Endothelial cell (in vitro differentiated cells): ENCODE measurements at regions not wholly inside any gene's neighbourhood (a gene's known extent, or its start where the extent isn't known, plus 50 kb on each side); places are given as distances from the start of the nearest gene placed in this dataset.

Source experiments
- DNase-seq: peaks from one replicate; pipeline ENCODE4 v3.0.0; 2021; ENCODE audit warnings: low spot score
- H3K27ac Mint-ChIP-seq: one replicate; pipeline ENCODE4 v1.8.0; 2021; ENCODE audit warnings: mixed read lengths, inconsistent platforms; ENCODE audit not compliant: unreplicated experiment
- H3K27me3 Mint-ChIP-seq: one replicate; pipeline ENCODE4 v1.8.0; 2021; ENCODE audit warnings: mild to moderate bottlenecking, moderate library complexity, mixed read lengths, inconsistent platforms; ENCODE audit not compliant: unreplicated experiment
- H3K36me3 Mint-ChIP-seq: one replicate; pipeline ENCODE4 v1.8.0; 2021; ENCODE audit warnings: mild to moderate bottlenecking, low read depth, mixed read lengths, inconsistent platforms; ENCODE audit not compliant: unreplicated experiment
- H3K4me1 Mint-ChIP-seq: one replicate; pipeline ENCODE4 v1.8.0; 2021; ENCODE audit warnings: mild to moderate bottlenecking, mixed read lengths, inconsistent platforms; ENCODE audit not compliant: unreplicated experiment
- H3K4me3 Mint-ChIP-seq: one replicate; pipeline ENCODE4 v1.8.0; 2021; ENCODE audit warnings: mild to moderate bottlenecking, mixed read lengths, inconsistent platforms; ENCODE audit not compliant: unreplicated experiment
- H3K9me3 Mint-ChIP-seq: one replicate; pipeline ENCODE4 v1.8.0; 2021; ENCODE audit warnings: mixed read lengths, inconsistent platforms; ENCODE audit not compliant: unreplicated experiment
- TF ChIP-seq, protein P1 (sequence below): fragments of 200-600 bp; sonication (generic); IDR thresholded peaks from one replicate; pipeline ENCODE4 v1.5.0; 2021; ENCODE audit warnings: antibody characterized with exemption; ENCODE audit not compliant: unreplicated experiment

DNA sequence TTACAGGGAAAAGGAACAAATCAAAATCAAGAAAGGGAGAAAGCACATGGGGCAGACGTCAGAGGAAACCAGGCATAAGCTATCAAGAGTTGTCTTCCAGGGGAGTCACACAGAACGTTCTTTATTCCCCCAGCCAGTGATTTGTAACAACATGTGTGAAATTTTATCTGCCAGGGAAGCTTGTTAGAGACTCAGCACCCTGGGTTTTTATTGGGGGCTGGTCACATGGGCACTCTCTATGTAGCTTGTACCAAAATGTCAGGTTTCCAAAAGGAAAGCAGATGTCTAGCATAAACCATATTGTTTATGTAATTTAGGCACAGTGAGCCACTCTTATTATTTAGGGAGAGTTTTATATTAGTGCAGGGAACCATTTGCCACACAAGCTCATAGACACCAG lies 440.4 kb upstream of the DCN start:
- DNase-seq = no peak
- TF ChIP-seq, protein P1, sequence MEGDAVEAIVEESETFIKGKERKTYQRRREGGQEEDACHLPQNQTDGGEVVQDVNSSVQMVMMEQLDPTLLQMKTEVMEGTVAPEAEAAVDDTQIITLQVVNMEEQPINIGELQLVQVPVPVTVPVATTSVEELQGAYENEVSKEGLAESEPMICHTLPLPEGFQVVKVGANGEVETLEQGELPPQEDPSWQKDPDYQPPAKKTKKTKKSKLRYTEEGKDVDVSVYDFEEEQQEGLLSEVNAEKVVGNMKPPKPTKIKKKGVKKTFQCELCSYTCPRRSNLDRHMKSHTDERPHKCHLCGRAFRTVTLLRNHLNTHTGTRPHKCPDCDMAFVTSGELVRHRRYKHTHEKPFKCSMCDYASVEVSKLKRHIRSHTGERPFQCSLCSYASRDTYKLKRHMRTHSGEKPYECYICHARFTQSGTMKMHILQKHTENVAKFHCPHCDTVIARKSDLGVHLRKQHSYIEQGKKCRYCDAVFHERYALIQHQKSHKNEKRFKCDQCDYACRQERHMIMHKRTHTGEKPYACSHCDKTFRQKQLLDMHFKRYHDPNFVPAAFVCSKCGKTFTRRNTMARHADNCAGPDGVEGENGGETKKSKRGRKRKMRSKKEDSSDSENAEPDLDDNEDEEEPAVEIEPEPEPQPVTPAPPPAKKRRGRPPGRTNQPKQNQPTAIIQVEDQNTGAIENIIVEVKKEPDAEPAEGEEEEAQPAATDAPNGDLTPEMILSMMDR = no peak
- Mint-ChIP-seq H3K27me3 (peaks cover 2% of the 10 kb centered on the region), H3K4me1 (peaks cover 4% of the 10 kb centered on the region), H3K4me3 (no peak overlapping the region), H3K27ac (no peak overlapping the region), H3K9me3 (no peaks in the 10 kb centered on the region), H3K36me3 (no peaks in the 10 kb centered on the region)

DNA sequence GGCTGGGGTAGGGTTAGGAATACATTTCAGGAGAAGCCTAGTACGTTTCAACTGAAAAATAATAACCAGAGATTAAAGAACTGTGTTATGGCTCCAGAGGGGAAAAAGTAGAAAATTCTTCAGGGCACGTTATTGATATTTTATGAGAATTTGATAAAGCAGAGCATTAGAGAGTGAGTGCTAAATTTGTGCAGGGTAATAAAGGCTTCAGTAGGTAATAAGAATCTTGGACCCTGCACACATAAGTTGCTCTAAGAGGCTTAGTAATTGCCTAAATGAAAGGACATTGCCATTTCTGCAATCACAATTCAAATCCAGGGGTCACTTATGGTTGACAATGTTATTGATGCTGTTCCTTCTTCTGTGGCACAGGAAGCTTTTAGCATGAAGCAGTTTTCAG lies 439.4 kb upstream of the DCN start:
- Mint-ChIP-seq H3K4me1 (peaks cover 4% of the 10 kb centered on the region), H3K27me3 (peaks cover 2% of the 10 kb centered on the region), H3K9me3 (no peaks in the 10 kb centered on the region), H3K4me3 (no peak overlapping the region), H3K27ac (no peak overlapping the region), H3K36me3 (no peaks in the 10 kb centered on the region)
- TF ChIP-seq, protein P1 = no peak
- DNase-seq = no peak

DNA sequence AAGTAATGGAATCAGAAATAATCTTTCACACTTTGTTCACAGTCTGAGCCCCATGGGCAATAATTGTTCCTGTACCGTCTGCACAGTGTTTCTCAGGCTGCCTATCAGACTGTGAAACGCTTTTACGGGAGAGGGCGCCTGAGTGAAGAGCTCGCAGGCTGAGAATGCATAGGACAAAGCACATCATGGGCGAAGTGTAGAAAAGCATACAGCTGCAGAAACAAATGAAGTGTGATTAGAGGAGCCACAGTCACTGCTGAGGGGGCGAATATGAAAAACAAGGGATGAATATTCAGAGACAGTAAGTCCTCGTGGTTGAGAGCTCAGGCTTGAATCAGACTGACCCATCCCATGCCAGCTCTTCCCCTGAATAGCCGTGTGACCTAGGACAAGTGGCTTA lies 438.4 kb upstream of the DCN start:
- H3K9me3 Mint-ChIP-seq = no peaks in the 10 kb centered on the region
- H3K27me3 Mint-ChIP-seq = peaks cover 2% of the 10 kb centered on the region
- TF ChIP-seq, protein P1 = no peak
- no peak overlapping the region for H3K4me3 Mint-ChIP-seq
- no peaks in the 10 kb centered on the region for H3K36me3 Mint-ChIP-seq
- DNase-seq = no peak
- H3K4me1 Mint-ChIP-seq = peaks cover 4% of the 10 kb centered on the region
- H3K27ac Mint-ChIP-seq = no peak overlapping the region

DNA sequence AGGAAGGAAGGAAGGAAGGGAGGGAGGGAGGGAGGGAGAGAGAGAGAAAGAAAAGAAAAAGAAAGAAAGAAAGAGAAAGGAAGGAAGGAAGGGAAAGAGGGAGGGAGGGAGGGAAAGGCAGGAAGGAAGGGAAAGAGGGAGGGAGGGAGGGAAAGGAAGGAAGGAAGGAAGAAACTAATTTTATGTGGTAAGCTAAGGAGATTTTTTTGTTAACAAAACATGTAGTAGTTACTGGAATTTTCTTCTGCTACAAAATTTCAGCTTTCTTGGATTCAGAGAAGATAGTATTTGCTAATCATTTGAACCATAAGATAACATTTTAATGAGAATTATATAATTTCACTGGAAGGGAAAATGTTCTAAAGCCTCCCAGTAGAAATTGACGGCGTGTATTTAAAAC lies 437.8 kb upstream of the DCN start:
- no peaks in the 10 kb centered on the region for H3K9me3 Mint-ChIP-seq
- H3K4me1 Mint-ChIP-seq = peaks cover 4% of the 10 kb centered on the region
- H3K27me3 Mint-ChIP-seq = peaks cover 2% of the 10 kb centered on the region
- DNase-seq = no peak
- no peaks in the 10 kb centered on the region for H3K36me3 Mint-ChIP-seq
- TF ChIP-seq, protein P1 = no peak
- H3K4me3 Mint-ChIP-seq = no peak overlapping the region
- no peak overlapping the region for H3K27ac Mint-ChIP-seq

DNA sequence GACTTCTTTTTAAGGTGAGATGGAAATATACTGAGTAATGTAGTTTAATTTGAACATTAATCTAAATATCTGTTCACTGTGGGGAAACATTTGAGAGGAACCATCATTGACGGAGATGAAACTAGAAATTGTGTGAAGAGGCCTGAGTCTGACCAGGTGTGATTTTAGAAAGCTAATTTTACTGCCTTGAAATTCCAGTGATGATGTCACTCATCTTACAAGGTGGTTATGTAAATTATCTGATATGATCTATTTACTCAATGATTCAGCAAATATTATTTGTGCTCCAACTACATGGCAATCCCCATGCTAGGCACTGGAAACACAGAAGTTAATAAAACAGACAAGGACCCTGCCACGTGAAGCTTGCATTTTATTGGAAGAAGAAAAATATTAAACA lies 435.7 kb upstream of the DCN start:
- H3K9me3 Mint-ChIP-seq = no peaks in the 10 kb centered on the region
- DNase-seq = no peak
- no peak overlapping the region for H3K4me3 Mint-ChIP-seq
- TF ChIP-seq, protein P1 = no peak
- H3K27me3 Mint-ChIP-seq = peaks cover 2% of the 10 kb centered on the region
- H3K27ac Mint-ChIP-seq = no peak overlapping the region
- peaks cover 4% of the 10 kb centered on the region for H3K4me1 Mint-ChIP-seq
- no peaks in the 10 kb centered on the region for H3K36me3 Mint-ChIP-seq
